DMS114 treated with DMSO at 0.1 percent for 48 hours (cell line): ENCODE measurements at regions not wholly inside any gene's neighbourhood (a gene's known extent, or its start where the extent isn't known, plus 50 kb on each side); places are given as distances from the start of the nearest gene placed in this dataset.

ENCODE experiments used
- DNase-seq: peaks from one replicate; lab custom pipeline; 2025; ENCODE audit not compliant: unreplicated experiment; lab: John Stamatoyannopoulos, UW

DNA sequence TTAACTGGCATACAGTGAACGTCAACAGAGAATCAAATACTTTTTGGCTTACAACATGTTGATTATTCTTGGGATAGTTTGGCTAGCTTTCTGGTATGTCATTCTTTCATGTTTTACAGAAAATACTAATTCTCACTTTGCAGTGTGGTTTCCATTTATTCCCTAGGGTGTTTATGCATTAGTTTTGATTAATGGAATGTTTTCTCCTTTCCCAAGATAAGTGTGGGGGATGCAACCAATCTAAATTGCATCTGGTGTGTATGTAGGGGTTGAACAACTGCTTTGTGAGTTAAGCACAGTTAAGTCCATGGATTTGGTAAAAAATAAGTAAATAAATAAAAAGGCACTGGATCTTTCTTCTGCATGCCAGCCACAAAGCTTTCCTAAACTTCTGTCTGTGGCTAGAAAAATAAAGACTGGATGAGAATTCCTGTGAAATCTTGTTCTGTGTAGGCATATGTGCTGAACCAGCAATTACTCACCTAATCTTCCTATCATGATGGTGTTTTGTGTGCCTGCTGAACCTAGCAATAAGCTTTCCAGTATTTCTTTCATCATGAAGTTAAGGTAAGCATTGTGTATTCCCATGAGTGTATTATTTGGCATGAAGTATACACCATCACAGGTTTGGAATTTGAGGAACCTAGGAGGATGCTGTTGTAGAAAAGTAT lies 50.6 kb upstream of the TENM3 start:
- DNase-seq, result no peak

DNA sequence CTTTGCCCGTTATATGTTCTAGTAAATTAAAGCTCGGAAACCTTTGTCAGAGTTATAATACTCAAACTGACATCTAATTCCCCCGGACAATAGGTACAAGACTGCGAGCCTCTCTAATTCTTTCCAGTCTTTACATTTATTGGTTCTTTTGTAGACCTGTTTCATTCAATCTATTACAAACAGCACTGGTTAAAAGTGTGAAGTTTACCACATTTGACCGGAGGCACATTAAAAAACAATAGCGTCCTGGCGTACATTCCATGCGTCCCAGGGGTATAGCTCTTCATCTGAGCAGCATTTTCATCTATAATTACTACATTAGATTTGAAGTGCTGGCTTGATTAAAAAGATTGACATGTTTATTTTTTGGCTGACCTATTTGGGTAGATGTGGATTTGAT lies 49.9 kb upstream of the TENM3 start:
- no peak for DNase-seq
